Right lobe of liver (tissue), 4 donors: ENCODE measurements at regions not wholly inside any gene's neighbourhood (a gene's known extent, or its start where the extent isn't known, plus 50 kb on each side); places are given as distances from the start of the nearest gene placed in this dataset.

Experiments used
- CTCF ChIP-seq, 4 donors: fragments of 200-600 bp in 3 of 4; fragments of 450-650 bp in 1 of 4; IDR thresholded peaks; one replicate each; pipeline versions ENCODE4 v1.5.1 to v1.8.0; 2016 to 2022; ENCODE audit warnings: antibody characterized with exemption in 4 of 4, mild to moderate bottlenecking in 2 of 4
- POLR2A ChIP-seq: fragments of 450-650 bp; IDR thresholded peaks from one replicate; pipeline ENCODE4 v1.6.1; 2017; ENCODE audit warnings: antibody characterized with exemption, mild to moderate bottlenecking
- donor health status: DM: no; HTN: no; CAD: no.
- donor health status: DM: no; HTN: no; CAD: no.
- donor health status: DM: no; HTN: yes; CAD: no.

GRCh38 chr13:44784708-44785080, 204.6 kb downstream of the NUFIP1 start:
- no peak for TF ChIP-seq CTCF (IDR thresholded peaks at IDR 0.05)
- no peak for TF ChIP-seq POLR2A
